SIG-M5 treated with dmso at 0.1 percent for 504 hours (cell line): ENCODE measurements at regions not wholly inside any gene's neighbourhood (a gene's known extent, or its start where the extent isn't known, plus 50 kb on each side); places are given as distances from the start of the nearest gene placed in this dataset.

Experiments
- DNase-seq: peaks from one replicate; lab custom pipeline; 2025; ENCODE audit not compliant: unreplicated experiment; lab: John Stamatoyannopoulos, UW

- no peak for DNase-seq
Observed at GRCh38 chr2:64825831-64826491, 163.2 kb upstream of the SLC1A4 start.

DNA sequence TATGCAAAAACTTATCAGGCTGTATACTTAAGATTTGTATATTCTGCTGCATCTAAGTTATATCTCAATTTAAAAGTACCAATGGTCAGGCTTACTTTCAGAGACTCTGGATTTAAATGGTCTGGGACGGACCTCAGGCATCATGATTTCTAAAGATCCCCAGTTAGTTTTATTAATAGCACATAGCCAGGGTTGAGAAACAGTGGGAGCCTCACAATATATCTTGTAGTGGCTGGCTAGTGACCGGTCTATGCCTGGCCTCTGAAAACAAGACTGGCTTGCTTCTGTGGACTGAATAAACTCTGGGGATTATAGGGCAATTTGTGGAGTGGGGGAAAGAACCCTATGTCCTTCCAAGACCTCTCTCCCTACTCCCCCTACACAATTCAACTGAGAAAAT lies 162.5 kb upstream of the SLC1A4 start:
- DNase-seq: no peak

DNA sequence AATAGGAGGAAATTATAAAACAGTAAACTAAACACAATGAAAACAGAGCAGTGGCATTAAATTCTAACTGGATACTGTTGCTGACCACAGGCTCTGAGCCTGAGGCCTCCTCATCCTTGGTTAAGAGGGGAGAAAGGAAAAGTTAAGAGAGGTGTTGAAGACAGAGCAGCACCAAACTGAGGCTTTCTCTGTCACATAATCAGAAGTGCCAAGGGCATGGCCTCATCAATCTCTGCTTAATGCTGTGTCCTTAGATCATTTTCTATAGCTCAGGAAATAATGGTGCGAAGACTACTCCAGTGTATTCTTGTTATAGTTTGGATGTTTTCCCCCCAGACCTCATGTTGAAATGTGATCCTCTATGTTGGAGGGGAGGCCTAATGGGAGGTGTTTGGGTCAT lies 160.9 kb upstream of the SLC1A4 start:
- no peak for DNase-seq

- no peak for DNase-seq
Observed at GRCh38 chr2:64829525-64829924, 159.7 kb upstream of the SLC1A4 start.

- DNase-seq: peak; percentile 86
Observed at GRCh38 chr2:64831134-64831976, 157.8 kb upstream of the SLC1A4 start.

DNA sequence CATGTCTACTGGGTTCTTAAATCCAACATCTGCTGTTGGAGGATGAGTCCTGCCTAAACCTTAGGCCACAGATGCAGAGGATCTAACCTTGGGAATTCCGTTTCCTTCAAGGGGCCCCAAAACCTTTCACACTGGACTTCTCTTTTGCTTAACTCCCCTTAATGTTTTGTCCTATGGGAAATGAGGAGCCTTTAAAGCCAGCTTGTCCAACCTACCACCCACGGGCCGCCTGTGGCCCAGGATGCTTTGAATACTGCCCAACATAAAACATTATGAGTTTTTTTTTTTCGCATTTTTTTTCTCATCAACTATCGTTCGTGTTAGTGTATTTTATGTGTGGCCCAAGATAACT lies 157.2 kb upstream of the SLC1A4 start:
- DNase-seq: no peak

DNA sequence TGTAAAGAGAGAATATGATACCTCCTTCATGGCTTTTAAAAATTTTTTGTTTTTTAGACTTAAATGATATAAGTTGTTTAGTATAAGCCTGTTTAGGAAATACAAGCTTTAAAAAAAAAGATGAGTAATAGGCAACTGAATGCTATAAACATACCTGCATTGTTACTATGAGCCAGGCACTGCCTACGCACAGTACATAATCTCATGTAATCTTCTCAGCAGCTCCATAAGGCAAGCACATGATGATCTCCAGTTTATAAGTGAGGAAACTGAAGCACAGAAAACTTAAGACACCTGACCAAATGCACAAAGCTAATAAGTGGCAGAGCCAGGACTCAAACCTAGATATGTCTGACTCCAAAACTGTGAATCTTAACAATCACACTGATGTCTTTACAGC lies 156.3 kb upstream of the SLC1A4 start:
- DNase-seq: no peak

GRCh38 chr2:64836566-64836965 lies 152.6 kb upstream of the SLC1A4 start:
- DNase-seq: no peak

DNA sequence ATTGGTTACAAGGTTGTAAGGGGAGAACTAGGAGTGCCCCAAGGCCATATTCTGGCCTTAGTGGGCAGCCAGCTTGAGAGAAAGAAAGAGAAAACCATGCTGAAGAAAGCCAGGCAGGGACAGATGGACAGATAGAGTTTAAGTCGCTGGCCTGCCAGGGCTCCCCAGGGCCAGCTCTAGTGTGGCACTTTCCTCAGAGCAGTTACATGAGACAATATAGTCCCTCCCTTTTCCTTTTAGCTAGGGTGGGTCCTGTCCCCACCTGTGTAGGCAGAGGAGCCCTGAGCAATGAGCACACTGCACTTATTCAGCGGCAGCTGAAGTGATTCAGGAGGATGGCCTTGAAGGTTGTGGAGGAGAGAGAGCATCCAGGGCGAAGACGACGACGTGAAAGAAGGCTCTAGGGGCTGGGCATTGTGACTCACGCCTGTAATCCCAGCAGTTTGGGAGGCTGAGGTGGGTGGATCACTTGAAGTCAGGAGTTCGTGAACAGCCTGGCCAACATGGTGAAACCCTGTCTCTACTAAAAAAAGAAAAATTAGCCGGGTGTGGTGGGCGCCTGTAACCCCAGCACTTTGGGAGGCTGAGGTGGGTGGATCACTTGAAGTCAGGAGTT lies 152.0 kb upstream of the SLC1A4 start:
- no peak for DNase-seq

GRCh38 chr2:64837925-64838641 lies 151.1 kb upstream of the SLC1A4 start:
- peak; percentile 72 for DNase-seq

GRCh38 chr2:64838817-64839216 lies 150.4 kb upstream of the SLC1A4 start:
- DNase-seq: no peak

DNA sequence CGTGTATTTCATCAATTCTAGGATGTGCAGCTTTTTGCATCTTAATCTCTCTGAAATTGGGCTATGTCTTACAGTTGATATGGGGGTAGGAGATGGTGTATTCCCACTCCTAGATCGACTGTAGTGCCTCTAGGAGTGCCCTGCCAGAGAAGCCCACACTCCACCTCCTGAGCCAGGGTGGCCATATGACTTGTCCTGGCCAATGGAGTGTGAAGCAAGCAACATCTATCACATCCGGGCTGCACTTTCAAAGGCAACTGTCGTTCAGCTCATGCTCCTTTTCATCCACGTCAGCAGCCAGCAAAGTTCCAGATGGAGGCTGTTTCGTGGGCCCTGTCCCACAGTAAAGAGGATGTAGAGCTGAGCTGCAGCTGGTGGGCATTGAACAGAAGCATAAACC lies 149.4 kb upstream of the SLC1A4 start:
- DNase-seq: peak; percentile 85

GRCh38 chr2:64840426-64840881 lies 148.7 kb upstream of the SLC1A4 start:
- peak; percentile 75 for DNase-seq

GRCh38 chr2:64841461-64841860 lies 147.7 kb upstream of the SLC1A4 start:
- DNase-seq: peak; percentile 93

GRCh38 chr2:64842030-64842429 lies 147.2 kb upstream of the SLC1A4 start:
- no peak for DNase-seq

- DNase-seq: no peak
Observed at GRCh38 chr2:64844087-64844486, 145.1 kb upstream of the SLC1A4 start.

- DNase-seq: no peak
Observed at GRCh38 chr2:64845273-64845905, 143.8 kb upstream of the SLC1A4 start.

DNA sequence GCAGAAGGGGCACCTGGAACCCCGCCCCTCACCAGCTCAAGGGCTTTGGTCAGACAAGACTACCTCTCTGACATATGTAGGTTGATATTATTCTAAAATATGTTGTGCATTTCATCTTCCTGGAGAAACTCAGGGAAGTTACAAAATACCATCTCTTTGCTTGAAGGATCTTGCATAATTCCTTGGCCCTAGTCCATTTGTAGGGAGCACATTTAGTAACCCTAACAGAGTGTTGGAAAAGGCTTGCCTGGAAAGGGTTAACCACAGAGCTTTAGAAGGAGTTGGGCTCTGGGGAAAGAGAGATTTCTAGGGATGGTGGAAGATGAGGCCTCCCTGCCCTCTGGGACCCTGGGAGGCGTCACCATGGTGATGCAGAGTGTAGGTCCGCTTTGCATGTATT lies 143.0 kb upstream of the SLC1A4 start:
- DNase-seq: peak; percentile 67

DNA sequence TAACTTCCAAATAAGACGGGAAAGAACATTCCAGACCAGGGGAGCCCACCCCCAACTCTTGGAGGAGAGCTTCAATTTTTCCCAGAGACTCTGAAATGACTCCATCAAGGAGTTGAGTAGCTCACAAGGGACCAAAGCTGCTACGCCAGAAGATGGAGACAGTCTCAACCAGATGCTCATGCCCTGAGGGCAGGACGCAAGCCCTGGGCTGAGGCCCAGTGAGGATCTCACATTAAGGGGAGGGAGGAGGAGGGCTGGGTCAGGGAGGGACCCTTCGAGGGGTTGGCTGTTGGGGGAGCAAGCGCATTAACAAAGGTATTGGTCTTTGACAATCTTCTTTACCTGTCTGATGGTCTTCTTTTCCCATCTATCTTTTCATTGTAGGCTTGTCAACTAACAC lies 141.3 kb upstream of the SLC1A4 start:
- DNase-seq: no peak

DNA sequence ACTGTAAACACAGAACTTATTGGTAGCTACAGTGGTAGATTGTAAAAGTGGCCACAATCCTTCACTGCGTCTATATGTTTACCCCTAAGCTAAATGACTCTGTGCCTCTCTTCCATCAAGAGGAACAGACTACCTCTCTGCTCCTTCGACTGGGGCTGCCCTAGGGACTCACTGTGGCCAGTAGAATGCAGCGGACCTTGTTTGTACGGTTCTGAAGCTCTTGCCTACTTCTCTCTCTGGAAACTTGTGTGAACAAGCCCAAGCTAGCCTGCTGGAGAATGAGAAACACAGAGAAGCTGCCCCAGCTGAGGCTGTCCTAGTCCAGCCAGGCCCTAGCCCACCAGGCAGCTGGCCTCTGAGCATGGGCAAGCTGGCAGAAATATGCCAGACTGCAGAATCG lies 140.8 kb upstream of the SLC1A4 start:
- no peak for DNase-seq

DNA sequence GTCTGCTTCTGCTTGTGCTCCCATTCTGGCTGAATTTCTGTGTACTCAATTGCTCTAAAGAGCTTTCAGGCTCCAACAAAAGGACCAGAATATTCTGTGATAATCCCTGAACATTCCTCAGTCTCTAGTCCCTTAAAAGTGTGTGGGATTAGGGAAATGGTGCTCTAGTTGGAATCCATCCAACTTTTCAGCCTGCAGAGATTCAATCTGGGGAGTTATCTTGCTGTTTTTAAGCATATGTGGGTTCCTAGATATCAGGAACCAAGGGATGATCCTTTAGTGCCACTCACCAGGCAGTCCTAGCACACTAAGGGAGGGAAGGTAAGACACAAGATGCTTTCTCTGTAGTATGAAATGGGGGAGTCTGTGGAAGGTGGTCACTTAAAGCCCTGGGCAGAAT lies 140.3 kb upstream of the SLC1A4 start:
- no peak for DNase-seq
